ENCODE measurements at regions not wholly inside any gene's neighbourhood (a gene's known extent, or its start where the extent isn't known, plus 50 kb on each side); places are given as distances from the start of the nearest gene placed in this dataset.

GRCh38 chr3:22111226-22111625 lies 360.2 kb upstream of the ZNF385D start:
- no peak overlapping the region for H3K27ac ChIP-seq (ENCODE audit: low read depth, low read length, poor library complexity, severe bottlenecking)
- no peaks in the 10 kb centered on the region for H4K20me1 ChIP-seq (ENCODE audit: insufficient read depth, low read length)
- H3K9me2 ChIP-seq (ENCODE audit: low read depth, low read length) = no peaks in the 10 kb centered on the region
- no peaks in the 10 kb centered on the region for H3K36me3 ChIP-seq (ENCODE audit: insufficient read depth, low read length)
- H3K27me3 ChIP-seq (ENCODE audit: insufficient read depth, low read length) = no peaks in the 10 kb centered on the region
- no peak overlapping the region for H3K9ac ChIP-seq (ENCODE audit: low read length)
- no peaks in the 10 kb centered on the region for H3F3A ChIP-seq (ENCODE audit: insufficient read depth, low read length)
- no peaks in the 10 kb centered on the region for H3K9me3 ChIP-seq (ENCODE audit: low read length)
- no peak overlapping the region for H2AFZ ChIP-seq (ENCODE audit: low read length)
- no peaks in the 10 kb centered on the region for H3K79me2 ChIP-seq (ENCODE audit: insufficient read depth, low read length)
- TF ChIP-seq CTCF (IDR thresholded peaks at IDR 0.05; ENCODE audit: low read length) = no peak
- TF ChIP-seq EZH2 (IDR thresholded peaks at IDR 0.05; ENCODE audit: borderline replicate concordance, low read length) = no peak
- no peak overlapping the region for H3K4me2 ChIP-seq (ENCODE audit: low read length)
- H3K4me1 ChIP-seq (ENCODE audit: insufficient read depth, low read length, severe bottlenecking) = no peaks in the 10 kb centered on the region
- no peak overlapping the region for H3K4me3 ChIP-seq (ENCODE audit: low read depth, low read length, poor library complexity, severe bottlenecking)

DNA sequence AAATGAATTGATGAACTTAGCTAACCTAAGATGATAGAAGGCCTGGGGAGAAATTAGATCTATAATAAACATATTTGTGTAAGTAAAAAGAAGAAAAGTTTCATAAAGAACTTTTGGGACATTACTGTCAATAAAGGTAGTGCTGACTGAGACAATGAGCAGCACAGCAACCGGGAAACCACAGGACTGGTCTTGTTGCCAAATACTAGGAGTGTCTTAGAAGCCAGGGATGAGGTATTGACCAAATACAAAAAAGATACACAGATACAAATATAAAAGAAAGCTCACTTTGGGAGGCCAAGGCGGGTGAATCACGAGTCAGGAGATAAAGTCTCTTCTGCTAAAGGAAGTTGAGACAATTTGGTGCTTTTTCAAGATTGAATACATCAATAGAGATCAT lies 362.4 kb upstream of the ZNF385D start:
- Histone ChIP-seq H3K4me2 (ENCODE audit: low read length) (no peak overlapping the region), H3K27ac (ENCODE audit: low read depth, low read length, poor library complexity, severe bottlenecking) (no peak overlapping the region), H2AFZ (ENCODE audit: low read length) (no peak overlapping the region), H4K20me1 (ENCODE audit: insufficient read depth, low read length) (no peaks in the 10 kb centered on the region), H3K79me2 (ENCODE audit: insufficient read depth, low read length) (no peaks in the 10 kb centered on the region), H3K4me3 (ENCODE audit: low read depth, low read length, poor library complexity, severe bottlenecking) (no peak overlapping the region), H3K9me2 (ENCODE audit: low read depth, low read length) (no peaks in the 10 kb centered on the region), H3F3A (ENCODE audit: insufficient read depth, low read length) (no peaks in the 10 kb centered on the region), H3K36me3 (ENCODE audit: insufficient read depth, low read length) (no peaks in the 10 kb centered on the region), H3K9ac (ENCODE audit: low read length) (no peak overlapping the region), H3K9me3 (ENCODE audit: low read length) (no peaks in the 10 kb centered on the region), H3K4me1 (ENCODE audit: insufficient read depth, low read length, severe bottlenecking) (no peaks in the 10 kb centered on the region), H3K27me3 (ENCODE audit: insufficient read depth, low read length) (no peaks in the 10 kb centered on the region)
- TF ChIP-seq CTCF (IDR thresholded peaks at IDR 0.05; ENCODE audit: low read length) = no peak
- no peak for TF ChIP-seq EZH2 (IDR thresholded peaks at IDR 0.05; ENCODE audit: borderline replicate concordance, low read length)

DNA sequence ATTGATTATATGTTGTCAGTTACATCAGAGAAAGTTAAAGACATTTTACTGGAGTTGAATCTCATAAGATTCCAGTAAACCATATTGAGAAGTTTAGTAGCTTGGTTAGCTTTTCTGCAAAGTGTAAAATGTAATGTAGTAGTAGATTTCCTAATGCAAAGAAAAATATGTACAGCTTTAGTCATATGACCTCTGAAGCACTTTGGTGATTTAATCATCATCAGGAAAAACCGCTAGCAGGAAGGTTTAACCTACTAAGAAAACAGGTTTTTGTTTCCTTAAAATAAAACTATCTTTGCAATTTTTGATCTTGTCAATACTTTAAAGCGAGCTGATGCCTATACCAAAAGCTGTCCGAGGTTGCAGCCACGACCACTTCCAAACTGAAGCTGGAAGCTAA lies 364.6 kb upstream of the ZNF385D start:
- Histone ChIP-seq H3K9me2 (ENCODE audit: low read depth, low read length) (no peaks in the 10 kb centered on the region), H3F3A (ENCODE audit: insufficient read depth, low read length) (no peaks in the 10 kb centered on the region), H4K20me1 (ENCODE audit: insufficient read depth, low read length) (no peaks in the 10 kb centered on the region), H2AFZ (ENCODE audit: low read length) (no peak overlapping the region), H3K4me3 (ENCODE audit: low read depth, low read length, poor library complexity, severe bottlenecking) (no peak overlapping the region), H3K9me3 (ENCODE audit: low read length) (no peaks in the 10 kb centered on the region), H3K36me3 (ENCODE audit: insufficient read depth, low read length) (no peaks in the 10 kb centered on the region), H3K79me2 (ENCODE audit: insufficient read depth, low read length) (no peaks in the 10 kb centered on the region), H3K4me1 (ENCODE audit: insufficient read depth, low read length, severe bottlenecking) (no peaks in the 10 kb centered on the region), H3K27me3 (ENCODE audit: insufficient read depth, low read length) (no peaks in the 10 kb centered on the region), H3K4me2 (ENCODE audit: low read length) (no peak overlapping the region), H3K27ac (ENCODE audit: low read depth, low read length, poor library complexity, severe bottlenecking) (no peak overlapping the region), H3K9ac (ENCODE audit: low read length) (no peak overlapping the region)
- no peak for TF ChIP-seq EZH2 (IDR thresholded peaks at IDR 0.05; ENCODE audit: borderline replicate concordance, low read length)
- TF ChIP-seq CTCF (IDR thresholded peaks at IDR 0.05; ENCODE audit: low read length) = no peak
